PC-9 (cell line): ENCODE measurements at regions not wholly inside any gene's neighbourhood (a gene's known extent, or its start where the extent isn't known, plus 50 kb on each side); places are given as distances from the start of the nearest gene placed in this dataset.

Experiments used
- BruUV-seq: library from RNA; stranded (reverse); fragments of 400-500 nt; replicated peaks from 2 replicates; lab custom pipeline; 2021; lab: Mats Ljungman, UMichigan
- CTCF ChIA-PET: fragments of 300-600 bp; sonication (Branson Sonifier 250); formaldehyde crosslinking; loops from one replicate; lab custom pipeline; 2022; ENCODE audit warnings: antibody characterized with exemption; lab: Charles Lee
- POLR2A ChIA-PET: fragments of 300-600 bp; sonication (Branson Sonifier 250); formaldehyde crosslinking; loops from one replicate; lab custom pipeline; 2022; ENCODE audit warnings: antibody characterized with exemption; ENCODE audit not compliant: unreplicated experiment; lab: Charles Lee
- DNase-seq, 2 experiments: peaks; one replicate each; pipeline versions ENCODE4 v3.0.0 to v3.0.0-alpha.2; 2015 to 2022; ENCODE audit warnings: mixed read lengths in 1 of 2
- H2AFZ ChIP-seq: fragments of 200-600 bp; sonication (generic); 2 replicates; pipeline ENCODE4 v1.8.1; 2017; ENCODE audit warnings: antibody characterized with exemption
- H3F3A ChIP-seq: fragments of 200-600 bp; sonication (generic); 2 replicates; pipeline ENCODE4 v1.8.1; 2017; ENCODE audit warnings: antibody characterized with exemption, mild to moderate bottlenecking, low read depth; ENCODE audit not compliant: insufficient read depth
- H3K27ac ChIP-seq: fragments of 200-600 bp; sonication (generic); 2 replicates; pipeline ENCODE4 v1.6.1; 2016; ENCODE audit warnings: mixed run types
- H3K27me3 ChIP-seq: fragments of 200-600 bp; sonication (generic); 2 replicates; pipeline ENCODE4 v1.6.1; 2016; ENCODE audit warnings: low read depth, mixed run types; ENCODE audit not compliant: insufficient read depth
- H3K36me3 ChIP-seq: fragments of 200-600 bp; sonication (generic); 2 replicates; pipeline ENCODE4 v1.6.1; 2016; ENCODE audit warnings: low read depth, mixed run types
- H3K4me1 ChIP-seq: fragments of 200-600 bp; sonication (generic); replicated peaks from 2 replicates; pipeline ENCODE4 v1.6.1; 2016; ENCODE audit warnings: mixed run types; ENCODE audit not compliant: insufficient read depth
- H3K4me2 ChIP-seq: fragments of 200-600 bp; sonication (generic); 2 replicates; pipeline ENCODE4 v1.6.1; 2017; ENCODE audit warnings: mixed run types
- H3K4me3 ChIP-seq: fragments of 200-600 bp; sonication (generic); 2 replicates; pipeline ENCODE4 v1.6.1; 2016; ENCODE audit warnings: mixed run types
- H3K79me2 ChIP-seq: fragments of 200-600 bp; sonication (generic); 2 replicates; pipeline ENCODE4 v1.6.1; 2017; ENCODE audit warnings: low read depth, mixed run types
- H3K9me2 ChIP-seq: fragments of 200-600 bp; sonication (generic); 2 replicates; pipeline ENCODE4 v1.8.1; 2017; ENCODE audit warnings: mild to moderate bottlenecking; ENCODE audit not compliant: insufficient read depth
- H3K9me3 ChIP-seq: fragments of 200-600 bp; sonication (generic); 2 replicates; pipeline ENCODE4 v1.8.1; 2016; ENCODE audit warnings: low read depth; ENCODE audit not compliant: insufficient read depth
- H4K20me1 ChIP-seq: fragments of 200-600 bp; sonication (generic); 2 replicates; pipeline ENCODE4 v1.8.1; 2017; ENCODE audit not compliant: insufficient read depth
- EZH2 ChIP-seq: fragments of 200-600 bp; sonication (generic); IDR thresholded peaks from 2 replicates; pipeline ENCODE4 v1.8.0; 2017; ENCODE audit warnings: antibody characterized with exemption, low read depth
- intact Hi-C: fragments of 100-400 bp; cut with micrococcal nuclease; formaldehyde crosslinking; loops from one replicate; pipeline ENCODE4 v1.10.0; 2022; ENCODE audit not compliant: unreplicated experiment
- TF ChIP-seq, protein P1 (sequence below): fragments of 200-600 bp; sonication (generic); conservative IDR thresholded peaks from 2 replicates; pipeline ENCODE4 v1.6.1; 2017; ENCODE audit warnings: mixed run types, antibody characterized with exemption, mild to moderate bottlenecking, moderate library complexity

- H3K4me2 ChIP-seq, result no peak overlapping the region
- no peaks in the 10 kb centered on the region for H3K36me3 ChIP-seq
- no peaks in the 10 kb centered on the region for H3K9me2 ChIP-seq
- no peaks in the 10 kb centered on the region for H3F3A ChIP-seq
- no peaks in the 10 kb centered on the region for H3K9me3 ChIP-seq
- no peak overlapping the region for H3K4me3 ChIP-seq
- ChIA-PET CTCF (no interaction called here), POLR2A (no interaction called here)
- TF ChIP-seq, protein P1, sequence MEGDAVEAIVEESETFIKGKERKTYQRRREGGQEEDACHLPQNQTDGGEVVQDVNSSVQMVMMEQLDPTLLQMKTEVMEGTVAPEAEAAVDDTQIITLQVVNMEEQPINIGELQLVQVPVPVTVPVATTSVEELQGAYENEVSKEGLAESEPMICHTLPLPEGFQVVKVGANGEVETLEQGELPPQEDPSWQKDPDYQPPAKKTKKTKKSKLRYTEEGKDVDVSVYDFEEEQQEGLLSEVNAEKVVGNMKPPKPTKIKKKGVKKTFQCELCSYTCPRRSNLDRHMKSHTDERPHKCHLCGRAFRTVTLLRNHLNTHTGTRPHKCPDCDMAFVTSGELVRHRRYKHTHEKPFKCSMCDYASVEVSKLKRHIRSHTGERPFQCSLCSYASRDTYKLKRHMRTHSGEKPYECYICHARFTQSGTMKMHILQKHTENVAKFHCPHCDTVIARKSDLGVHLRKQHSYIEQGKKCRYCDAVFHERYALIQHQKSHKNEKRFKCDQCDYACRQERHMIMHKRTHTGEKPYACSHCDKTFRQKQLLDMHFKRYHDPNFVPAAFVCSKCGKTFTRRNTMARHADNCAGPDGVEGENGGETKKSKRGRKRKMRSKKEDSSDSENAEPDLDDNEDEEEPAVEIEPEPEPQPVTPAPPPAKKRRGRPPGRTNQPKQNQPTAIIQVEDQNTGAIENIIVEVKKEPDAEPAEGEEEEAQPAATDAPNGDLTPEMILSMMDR, result no peak
- TF ChIP-seq EZH2, result no peak
- no TSS peak for BruUV-seq
- no peak for DNase-seq
- H2AFZ ChIP-seq, result no peak overlapping the region
- H3K4me1 ChIP-seq, result no peaks in the 10 kb centered on the region
- H4K20me1 ChIP-seq, result no peaks in the 10 kb centered on the region
- no peaks in the 10 kb centered on the region for H3K79me2 ChIP-seq
- intact Hi-C loops, result no loop called here
- no peaks in the 10 kb centered on the region for H3K27me3 ChIP-seq
- no peak overlapping the region for H3K27ac ChIP-seq
Observed at GRCh38 chr1:90104941-90105538, 110.1 kb downstream of the ZNF326 start.

GRCh38 chr1:90100566-90100965 lies 105.7 kb downstream of the ZNF326 start:
- intact Hi-C loops, result no loop called here
- Histone ChIP-seq H3K4me1 (no peaks in the 10 kb centered on the region), H3K4me3 (no peak overlapping the region), H3K9me3 (no peaks in the 10 kb centered on the region), H3K27ac (no peak overlapping the region), H3K36me3 (no peaks in the 10 kb centered on the region), H4K20me1 (no peaks in the 10 kb centered on the region), H3F3A (no peaks in the 10 kb centered on the region), H3K4me2 (no peak overlapping the region), H3K27me3 (no peaks in the 10 kb centered on the region), H3K79me2 (no peaks in the 10 kb centered on the region), H2AFZ (no peak overlapping the region), H3K9me2 (no peaks in the 10 kb centered on the region)
- CTCF ChIA-PET, result no interaction called here
- no peak for DNase-seq
- TF ChIP-seq, protein P1, result no peak
- TF ChIP-seq EZH2, result no peak
- no TSS peak for BruUV-seq
- POLR2A ChIA-PET, result no interaction called here

GRCh38 chr1:90092441-90092840 lies 97.5 kb downstream of the ZNF326 start:
- intact Hi-C loops, result no loop called here
- Histone ChIP-seq H3F3A (no peaks in the 10 kb centered on the region), H2AFZ (no peak overlapping the region), H3K36me3 (no peaks in the 10 kb centered on the region), H4K20me1 (no peaks in the 10 kb centered on the region), H3K9me2 (no peaks in the 10 kb centered on the region), H3K4me3 (no peak overlapping the region), H3K79me2 (no peaks in the 10 kb centered on the region), H3K4me2 (no peak overlapping the region), H3K27me3 (peaks cover 16% of the 10 kb centered on the region; the same call in 1 of the 2 replicates), H3K27ac (no peak overlapping the region), H3K4me1 (no peaks in the 10 kb centered on the region), H3K9me3 (no peaks in the 10 kb centered on the region)
- ChIA-PET CTCF (no interaction called here), POLR2A (no interaction called here)
- TF ChIP-seq, protein P1, result no peak
- TF ChIP-seq EZH2, result no peak
- BruUV-seq, result no TSS peak
- no peak for DNase-seq
